ENCODE measurements at regions not wholly inside any gene's neighbourhood (a gene's known extent, or its start where the extent isn't known, plus 50 kb on each side); places are given as distances from the start of the nearest gene placed in this dataset.

GRCh38 chr19:30942636-30943035 lies 406.6 kb downstream of the TSHZ3 start:
- TF ChIP-seq CTCF (IDR thresholded peaks at IDR 0.05) (no peak), CEBPB (IDR thresholded peaks at IDR 0.05) (no peak), JUNB (IDR thresholded peaks at IDR 0.05) (no peak), ZNF302 (CRISPR knock-in tag; IDR thresholded peaks at IDR 0.05) (no peak), POLR2A (IDR thresholded peaks at IDR 0.05; ENCODE audit: low read length) (no peak), HEYL (CRISPR knock-in tag; IDR thresholded peaks at IDR 0.05) (no peak), HDAC2 (IDR thresholded peaks at IDR 0.05) (no peak)
